ENCODE measurements at regions not wholly inside any gene's neighbourhood (a gene's known extent, or its start where the extent isn't known, plus 50 kb on each side); places are given as distances from the start of the nearest gene placed in this dataset.

GRCh38 chr15:81858586-81858985, 187.2 kb downstream of the MEX3B start:
- POLR2A ChIA-PET, result interaction anchor here (0.8 to 1.1 kb wide), 3 partner anchors 10 to 14 kb away, joined by 3 to 4 read pairs (median 3); no protein-coding TSS in a partner anchor
- FAIRE-seq, result no peak
- Histone ChIP-seq H3K79me2 (ENCODE audit: control insufficient read depth, insufficient read depth, low read length) (no peaks in the 10 kb centered on the region), H3K36me3 (ENCODE audit: control insufficient read depth, insufficient read depth, low read length) (no peaks in the 10 kb centered on the region; the same call in 2 of the 3 replicates), H3K9ac (ENCODE audit: insufficient read depth in 1 of 2, low read depth in 2 of 2, low read length in 2 of 2) (no peak overlapping the region), H4K20me1 (replicated peaks; ENCODE audit: control insufficient read depth, insufficient read depth, low read length) (no peaks in the 10 kb centered on the region), H3K4me2 (ENCODE audit: insufficient read depth, low read length) (no peak overlapping the region), H3K9me1 (ENCODE audit: control insufficient read depth, insufficient read depth, low read length) (no peaks in the 10 kb centered on the region), H3K27me3 (ENCODE audit: control insufficient read depth in 2 of 2, insufficient read depth in 2 of 2, low read length in 2 of 2) (no peaks in the 10 kb centered on the region), H2AFZ (ENCODE audit: low read depth, low read length) (no peak overlapping the region), H3K9me3 (replicated peaks; ENCODE audit: control insufficient read depth, insufficient read depth, low read depth, low read length) (no peaks in the 10 kb centered on the region), H3K4me1 (replicated peaks in 1 of 2; ENCODE audit: control insufficient read depth in 2 of 2, insufficient read depth in 2 of 2, low read length in 2 of 2) (peaks cover 0 to 5% of the 10 kb centered on the region in 2 experiments; a peak in 2 of 5 replicates), H3K27ac (ENCODE audit: extremely low read depth, low read depth, low read length) (no peak overlapping the region), H3K4me3 (no peak overlapping the region)
- ATAC-seq, result no peak
- in situ Hi-C loops (cut with MboI) (no loop called here), intact Hi-C loops (cut with micrococcal nuclease) (no loop called here)
- CTCF ChIA-PET (ENCODE audit: low intra/inter-chr PET ratio), result no interaction called here
- WGBS (ENCODE audit: insufficient coverage, low coverage, missing lambda C conversion rate), result 41% methylated on average over 3 of the region's 3 CpGs
- no TSS peak for BruUV-seq (replicated peaks)
- no peak for DNase-seq (ENCODE audit: extremely low read depth in 1 of 4, low spot score in 3 of 4)
- TF ChIP-seq CBFA2T2 (conservative IDR thresholded peaks at IDR 0.05), result no peak
- TF ChIP-seq EP400 (IDR thresholded peaks at IDR 0.05), result no peak
- TF ChIP-seq NCOA6 (IDR thresholded peaks at IDR 0.05), result no peak
- no peak for TF ChIP-seq ZNF140 (CRISPR knock-in tag; IDR thresholded peaks at IDR 0.05)
- no peak for TF ChIP-seq BCLAF1 (IDR thresholded peaks at IDR 0.05; ENCODE audit: borderline replicate concordance in 1 of 2, control insufficient read depth in 1 of 2, low read depth in 2 of 2, low read length in 1 of 2)
- TF ChIP-seq U2AF1 (optimal IDR thresholded peaks at IDR 0.05; ENCODE audit: low read depth, low read length), result no peak
- no peak for TF ChIP-seq ZNF280A (IDR thresholded peaks at IDR 0.05; ENCODE audit: low read depth, partially characterized antibody)
- no peak for TF ChIP-seq NR0B1 (IDR thresholded peaks at IDR 0.05; ENCODE audit: partially characterized antibody)
